Right lobe of liver (tissue), 4 donors: ENCODE measurements at regions not wholly inside any gene's neighbourhood (a gene's known extent, or its start where the extent isn't known, plus 50 kb on each side); places are given as distances from the start of the nearest gene placed in this dataset.

Source experiments
- CTCF ChIP-seq, 4 donors: fragments of 200-600 bp in 3 of 4; fragments of 450-650 bp in 1 of 4; IDR thresholded peaks; one replicate each; pipeline versions ENCODE4 v1.5.1 to v1.8.0; 2016 to 2022; ENCODE audit warnings: antibody characterized with exemption in 4 of 4, mild to moderate bottlenecking in 2 of 4
- POLR2A ChIP-seq: fragments of 450-650 bp; IDR thresholded peaks from one replicate; pipeline ENCODE4 v1.6.1; 2017; ENCODE audit warnings: antibody characterized with exemption, mild to moderate bottlenecking
- donor health status: DM: no; HTN: no; CAD: no.
- donor health status: DM: no; HTN: no; CAD: no.
- donor health status: DM: no; HTN: yes; CAD: no.

DNA sequence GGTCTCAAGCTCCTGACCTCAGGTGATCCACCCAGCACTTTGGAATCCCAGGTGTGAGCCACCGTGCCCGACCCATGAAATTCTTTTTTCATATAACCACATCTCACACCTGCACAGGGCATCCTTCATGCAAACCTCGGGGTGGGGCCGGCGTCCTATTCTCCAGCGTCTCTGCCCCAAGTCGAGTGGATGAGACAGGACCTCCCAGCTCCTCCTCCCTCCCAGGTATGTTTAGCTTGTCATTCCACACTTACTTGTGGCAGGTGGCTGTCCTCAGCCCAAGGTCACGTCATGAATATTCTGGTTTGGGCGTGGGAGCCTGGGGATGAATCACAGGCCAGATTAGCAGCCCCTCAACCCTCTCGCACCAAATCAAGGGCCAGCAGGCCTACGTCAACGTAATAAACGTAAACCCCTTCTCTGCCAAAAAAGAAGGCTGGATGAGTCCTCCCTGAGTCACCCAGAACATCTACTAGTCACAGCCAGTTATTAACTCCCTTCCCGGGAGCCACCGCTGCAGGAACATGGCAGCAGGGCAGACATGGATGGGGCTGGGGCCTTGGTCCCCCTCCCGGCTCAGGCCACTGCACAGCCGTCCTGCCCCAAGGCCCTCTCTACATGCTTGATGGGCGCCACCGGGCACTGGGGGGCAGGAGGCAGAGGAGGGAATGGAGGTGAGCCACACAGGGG lies 91.7 kb downstream of the YTHDF1 start:
- TF ChIP-seq CTCF (IDR thresholded peaks at IDR 0.05): no peak
- TF ChIP-seq POLR2A: no peak
